Fibroblast of skin of scalp (primary cell): ENCODE measurements at regions not wholly inside any gene's neighbourhood (a gene's known extent, or its start where the extent isn't known, plus 50 kb on each side); places are given as distances from the start of the nearest gene placed in this dataset.
A peak's percentile ranks its signal among the peaks of the same experiment; 100 is the strongest.

ENCODE experiments used
- DNase-seq: peaks from one replicate; pipeline ENCODE4 v3.0.0-alpha.2; 2013

- DNase-seq, result no peak
Observed at GRCh38 chr5:111676926-111677415, 80.0 kb downstream of the NREP start.

GRCh38 chr5:111676466-111676865 lies 80.5 kb downstream of the NREP start:
- DNase-seq, result peak; percentile 73

DNA sequence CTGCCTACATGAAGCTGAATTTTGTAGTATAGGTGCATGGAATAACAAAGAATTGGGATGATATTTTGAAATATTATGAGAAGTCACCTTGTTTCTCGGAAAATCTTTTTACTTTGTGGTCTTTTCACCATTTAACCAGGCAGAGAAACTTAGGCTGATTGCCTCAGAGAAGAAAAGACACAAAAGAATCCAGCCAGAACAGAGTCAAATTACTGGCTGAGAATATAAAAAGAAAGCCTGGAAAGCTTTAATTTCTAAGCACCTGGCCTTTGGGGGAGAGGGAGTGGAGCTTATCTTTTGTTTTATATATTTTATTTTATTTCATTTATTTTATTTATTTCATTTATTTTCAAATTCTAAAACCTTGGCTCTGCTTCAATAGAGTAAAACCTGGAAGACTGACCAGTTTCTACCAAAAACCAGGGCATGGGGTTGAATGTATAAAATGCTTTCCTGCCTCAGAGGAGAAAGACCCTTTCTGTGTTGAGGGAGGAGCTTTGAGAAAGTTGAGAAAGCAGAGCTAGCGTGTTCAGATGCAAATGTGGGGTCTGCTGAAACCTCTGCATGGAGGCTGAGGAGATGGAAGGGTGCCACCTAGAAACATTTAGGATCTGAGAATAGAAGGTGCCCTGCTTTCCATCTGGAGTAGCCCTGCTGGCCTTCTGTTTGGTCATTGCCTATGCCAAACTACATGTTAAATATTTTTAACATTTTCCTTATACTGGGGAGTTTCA lies 81.6 kb downstream of the NREP start:
- DNase-seq, result no peak

GRCh38 chr5:111673891-111674626 lies 82.9 kb downstream of the NREP start:
- DNase-seq, result no peak

DNA sequence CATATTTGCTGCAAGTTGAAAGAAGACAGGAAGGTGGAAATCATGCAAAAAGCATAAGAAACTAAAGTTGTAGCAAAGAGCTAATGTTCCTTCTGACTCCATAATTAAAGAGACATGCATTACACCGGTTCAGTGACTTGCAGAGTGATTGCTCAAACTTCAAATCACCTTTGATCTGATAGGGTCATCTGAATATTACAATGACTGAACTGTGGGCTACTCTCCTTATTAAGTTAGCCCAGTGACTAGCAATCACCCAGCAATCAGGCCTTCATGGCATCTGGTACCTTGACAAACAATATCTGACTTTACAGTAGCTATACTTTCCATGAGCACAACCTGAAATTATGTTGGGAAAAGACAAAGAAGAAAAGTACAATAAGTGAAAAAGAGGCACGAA lies 84.9 kb downstream of the NREP start:
- DNase-seq, result no peak

- DNase-seq, result no peak
Observed at GRCh38 chr5:111670826-111671492, 86.0 kb downstream of the NREP start.

- peak; percentile 73 for DNase-seq
Observed at GRCh38 chr5:111668477-111669414, 88.2 kb downstream of the NREP start.

DNA sequence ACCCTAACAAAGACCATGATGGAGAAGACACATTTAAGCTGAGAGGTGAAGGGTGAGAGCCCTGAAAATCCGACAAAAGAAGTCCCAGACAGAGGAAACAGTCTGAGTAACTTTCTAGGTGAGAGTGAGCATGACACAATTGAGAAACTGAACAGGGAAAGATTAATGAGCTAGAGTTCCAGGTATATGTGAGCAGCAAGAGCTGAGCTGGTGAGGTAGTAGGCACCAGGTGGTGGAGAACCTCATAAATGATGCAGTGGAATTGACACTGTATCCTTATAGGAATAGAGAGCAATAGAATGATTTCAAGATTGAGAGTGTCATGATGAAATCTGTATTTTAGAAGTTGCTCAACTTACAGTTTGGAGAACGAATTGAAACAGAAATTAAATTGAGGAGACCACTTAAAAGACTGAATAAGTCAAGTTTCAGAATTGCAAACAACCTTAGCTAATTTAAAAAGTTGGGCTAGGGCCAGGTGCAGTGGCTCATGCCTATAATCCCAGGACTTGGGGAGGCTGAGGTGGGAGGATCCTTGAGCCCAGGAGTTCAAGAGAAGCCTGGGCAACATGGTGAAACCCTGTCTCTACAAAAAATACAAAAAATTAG lies 89.8 kb downstream of the NREP start:
- DNase-seq, result no peak

DNA sequence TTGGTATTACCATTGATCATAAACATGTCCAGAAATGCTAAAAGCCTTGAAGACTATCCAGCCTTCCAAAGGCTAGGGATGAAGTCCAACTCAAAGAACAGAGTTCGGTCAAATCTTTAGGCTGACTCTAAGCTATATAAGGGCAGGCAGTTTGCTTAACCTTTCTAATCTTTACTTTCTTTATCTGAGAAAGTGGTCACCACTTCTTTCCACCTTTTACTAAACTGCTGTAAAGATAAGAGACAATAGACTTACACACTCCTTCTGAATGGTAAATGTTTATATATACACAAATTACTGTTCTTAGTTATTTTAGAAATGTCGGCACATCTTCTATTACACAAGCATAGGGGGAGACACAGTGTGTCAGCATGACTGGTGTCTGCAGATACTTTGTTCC lies 100.4 kb downstream of the NREP start:
- DNase-seq, result no peak

DNA sequence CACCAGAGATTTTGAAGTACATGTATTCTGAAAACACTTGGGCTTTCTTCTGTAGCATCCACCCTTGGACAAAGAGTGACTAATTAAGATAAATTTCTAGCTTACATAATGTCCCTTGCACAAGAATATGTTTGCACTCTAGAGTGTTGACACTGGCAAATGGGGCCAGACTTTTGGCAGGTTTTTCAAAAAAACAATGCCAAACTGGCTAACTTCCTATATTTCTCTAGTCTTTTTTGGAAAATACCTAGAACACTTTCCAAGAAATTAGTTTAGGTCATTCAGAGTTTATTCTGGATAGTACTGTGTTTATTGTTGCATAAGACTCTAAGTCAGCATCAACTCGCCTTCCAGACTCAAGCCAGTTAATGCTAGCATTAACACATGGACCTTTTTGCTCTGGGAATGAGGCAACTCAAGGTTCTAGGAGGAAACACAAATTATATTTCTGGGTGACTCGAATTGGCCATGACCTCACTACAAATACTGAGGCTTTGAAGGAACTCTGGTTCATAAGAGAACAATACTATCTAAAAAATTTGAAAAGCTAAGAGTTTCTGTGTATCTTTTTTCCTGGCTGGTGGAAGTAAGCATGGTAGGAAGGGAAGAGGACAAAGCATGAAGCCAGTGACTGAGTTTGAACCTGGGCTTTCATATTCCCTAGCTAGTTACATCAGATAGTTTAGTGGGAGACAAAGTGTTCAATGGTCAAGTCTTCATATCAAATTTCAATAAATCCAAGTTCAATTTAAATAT lies 101.6 kb downstream of the NREP start:
- peak; percentile 28 for DNase-seq

DNA sequence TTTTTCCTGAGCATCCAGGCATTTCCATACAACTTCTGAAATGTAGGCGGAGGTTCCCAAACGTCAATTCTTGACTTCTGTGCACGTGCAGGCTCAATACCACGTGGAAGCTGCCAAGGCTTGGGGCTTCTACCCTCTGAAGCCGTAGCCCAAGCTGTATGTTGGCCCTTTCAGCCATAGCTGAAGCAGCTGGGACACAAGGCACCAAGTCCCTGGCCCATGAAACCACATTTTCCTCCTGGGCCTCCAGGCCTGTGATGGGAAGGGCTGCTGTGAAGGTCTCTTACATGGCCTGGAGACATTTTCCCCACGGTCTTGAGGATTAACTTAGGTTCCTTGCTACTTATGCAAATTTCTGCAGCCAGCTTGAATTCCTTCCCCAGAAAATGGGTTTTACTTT lies 103.6 kb downstream of the NREP start:
- DNase-seq, result no peak

DNA sequence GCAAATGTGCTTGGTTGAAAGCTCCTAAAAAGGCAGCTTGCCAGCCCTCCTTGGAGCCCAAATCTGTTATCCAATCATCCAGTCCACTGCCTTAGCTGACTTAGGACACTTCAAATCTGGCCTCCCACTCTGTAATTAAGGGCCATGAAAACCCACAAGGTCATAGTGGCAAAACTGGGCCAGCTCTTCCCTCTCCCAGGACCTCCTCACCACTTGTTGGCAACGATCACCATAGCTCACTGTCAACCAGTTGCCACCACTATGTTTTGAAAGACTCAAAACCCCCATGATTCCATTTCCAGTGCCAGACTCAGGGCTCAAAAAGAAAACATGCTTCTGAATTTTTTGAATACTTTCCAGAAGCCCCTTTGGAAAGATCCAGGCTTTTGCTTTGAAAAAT lies 107.5 kb downstream of the NREP start:
- DNase-seq, result peak; percentile 33

DNA sequence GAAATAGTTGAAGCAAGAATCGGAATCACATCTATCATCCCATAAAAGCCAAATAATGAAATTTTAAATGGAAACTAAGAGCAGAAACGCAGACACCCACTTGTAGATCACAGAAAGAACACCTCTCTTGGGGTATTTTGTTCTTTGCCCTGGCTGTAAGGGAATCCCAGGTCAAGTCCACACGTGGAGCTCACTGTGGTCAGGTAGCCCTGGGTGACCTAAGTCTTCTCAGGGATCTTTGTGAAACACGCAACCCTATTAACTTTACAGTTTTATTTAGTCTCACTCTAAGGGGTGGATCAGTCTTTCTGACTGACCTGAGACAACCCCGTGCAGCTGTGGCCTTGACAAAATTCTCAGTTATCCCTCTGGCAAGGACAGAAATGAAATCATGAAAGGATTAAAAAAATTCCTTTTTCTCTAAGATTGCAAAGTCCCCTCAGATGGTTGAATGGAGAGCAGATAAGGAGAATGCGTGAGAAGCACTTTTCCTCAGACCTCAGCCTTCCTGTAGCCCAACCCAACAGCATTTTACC lies 111.6 kb downstream of the NREP start:
- no peak for DNase-seq

GRCh38 chr5:111643499-111643898 lies 113.5 kb downstream of the NREP start:
- no peak for DNase-seq

GRCh38 chr5:111641533-111642233 lies 115.3 kb downstream of the NREP start:
- peak; percentile 72 for DNase-seq

- no peak for DNase-seq
Observed at GRCh38 chr5:111639912-111640311, 117.1 kb downstream of the NREP start.

- no peak for DNase-seq
Observed at GRCh38 chr5:111636736-111637135, 120.3 kb downstream of the NREP start.

GRCh38 chr5:111635916-111636570 lies 121.0 kb downstream of the NREP start:
- DNase-seq, result peak; percentile 9

- DNase-seq, result no peak
Observed at GRCh38 chr5:111635151-111635902, 121.7 kb downstream of the NREP start.
